Karpas-422 (cell line): ENCODE measurements at regions not wholly inside any gene's neighbourhood (a gene's known extent, or its start where the extent isn't known, plus 50 kb on each side); places are given as distances from the start of the nearest gene placed in this dataset.

Experiments used
- DNase-seq: peaks from one replicate; pipeline ENCODE4 v3.0.0-alpha.2; 2015
- H2AFZ ChIP-seq: fragments of 200-600 bp; sonication (generic); 2 replicates; pipeline ENCODE4 v1.6.1; 2014; ENCODE audit warnings: antibody characterized with exemption, low read length, mixed read lengths
- H3K27ac ChIP-seq: fragments of 200-600 bp; sonication (generic); 2 replicates; pipeline ENCODE4 v1.5.1; 2014; ENCODE audit warnings: mild to moderate bottlenecking, low read length, moderate library complexity
- H3K27me3 ChIP-seq: fragments of 200-600 bp; sonication (generic); 2 replicates; pipeline ENCODE4 v1.6.1; 2014; ENCODE audit warnings: low read length, mixed read lengths
- H3K36me3 ChIP-seq: fragments of 200-600 bp; sonication (generic); 2 replicates; pipeline ENCODE4 v1.6.1; 2014; ENCODE audit warnings: low read length, mixed read lengths; ENCODE audit not compliant: insufficient read depth
- H3K4me1 ChIP-seq: fragments of 200-600 bp; sonication (generic); 2 replicates; pipeline ENCODE4 v1.6.1; 2014; ENCODE audit warnings: mild to moderate bottlenecking, low read length, mixed read lengths
- H3K4me2 ChIP-seq: fragments of 200-600 bp; sonication (generic); 2 replicates; pipeline ENCODE4 v1.6.1; 2014; ENCODE audit warnings: low read length, low read depth, mild to moderate bottlenecking; ENCODE audit not compliant: poor library complexity, severe bottlenecking
- H3K4me3 ChIP-seq: fragments of 200-600 bp; sonication (generic); 2 replicates; pipeline ENCODE4 v1.5.1; 2014; ENCODE audit warnings: mild to moderate bottlenecking, antibody characterized with exemption, low read length, mixed read lengths
- H3K79me2 ChIP-seq: fragments of 200-600 bp; sonication (generic); 2 replicates; pipeline ENCODE4 v1.6.1; 2014; ENCODE audit warnings: mild to moderate bottlenecking, low read length, mixed read lengths
- H3K9ac ChIP-seq: fragments of 200-600 bp; sonication (generic); 2 replicates; pipeline ENCODE4 v1.6.0; 2014; ENCODE audit warnings: low read length
- H3K9me2 ChIP-seq: fragments of 200-600 bp; sonication (generic), shearing (Covaris generic); replicated peaks from 2 replicates; pipeline ENCODE4 v1.6.0; 2014; ENCODE audit warnings: mild to moderate bottlenecking, low read length, moderate library complexity; ENCODE audit not compliant: insufficient read depth
- H3K9me3 ChIP-seq: fragments of 300-700, 200-600 bp; sonication (generic); 2 replicates; pipeline ENCODE4 v1.6.1; 2014; ENCODE audit warnings: low read length, mixed read lengths
- H4K20me1 ChIP-seq: fragments of 200-600 bp; sonication (generic); 2 replicates; pipeline ENCODE4 v1.6.1; 2014; ENCODE audit warnings: mild to moderate bottlenecking, antibody characterized with exemption, low read length, low read depth; ENCODE audit not compliant: insufficient read depth

GRCh38 chr12:89884952-89885351 is 176.3 kb upstream of the ATP2B1 start:
- no peak overlapping the region for H3K9ac ChIP-seq
- peaks cover 12% of the 10 kb centered on the region for H3K4me1 ChIP-seq
- H3K9me2 ChIP-seq = no peaks in the 10 kb centered on the region
- DNase-seq = peak; percentile 29
- H3K4me3 ChIP-seq = no peak overlapping the region
- no peaks in the 10 kb centered on the region for H3K9me3 ChIP-seq
- H3K79me2 ChIP-seq = no peaks in the 10 kb centered on the region
- H3K27ac ChIP-seq = no peak overlapping the region
- H4K20me1 ChIP-seq = no peaks in the 10 kb centered on the region
- H3K4me2 ChIP-seq = no peak overlapping the region
- no peak overlapping the region for H2AFZ ChIP-seq
- H3K36me3 ChIP-seq = no peaks in the 10 kb centered on the region
- no peaks in the 10 kb centered on the region for H3K27me3 ChIP-seq

DNA sequence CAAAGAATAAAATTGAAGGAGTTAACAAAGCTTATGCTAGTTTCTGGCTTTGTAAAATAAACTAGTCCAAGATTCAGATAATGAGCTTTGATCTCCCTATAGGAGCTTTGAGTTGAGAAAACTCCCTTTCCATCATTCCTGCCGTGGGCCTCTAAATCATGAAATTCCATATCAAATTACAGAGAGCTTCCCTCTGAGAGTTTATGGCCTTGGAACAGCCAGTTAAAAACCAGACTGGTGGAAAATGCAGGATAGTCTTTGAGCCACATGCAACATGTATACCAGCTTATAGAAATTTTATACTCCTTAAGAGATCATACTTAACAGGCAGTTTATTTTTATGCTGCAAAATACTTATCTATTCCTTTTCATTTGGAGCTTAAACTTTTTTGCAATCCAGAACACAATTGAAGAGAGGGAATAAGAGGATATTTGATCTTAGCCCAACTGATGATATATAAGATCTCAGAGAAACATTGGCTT is 175.8 kb upstream of the ATP2B1 start:
- Histone ChIP-seq H2AFZ (no peak overlapping the region), H3K4me3 (no peak overlapping the region)

GRCh38 chr12:89883630-89884389 is 175.2 kb upstream of the ATP2B1 start:
- H4K20me1 ChIP-seq = no peaks in the 10 kb centered on the region
- peaks cover 15% of the 10 kb centered on the region for H3K4me1 ChIP-seq
- no peaks in the 10 kb centered on the region for H3K9me2 ChIP-seq
- H2AFZ ChIP-seq = no peak overlapping the region
- H3K9me3 ChIP-seq = no peaks in the 10 kb centered on the region
- no peak overlapping the region for H3K4me3 ChIP-seq
- H3K36me3 ChIP-seq = no peaks in the 10 kb centered on the region
- H3K27ac ChIP-seq = no peak overlapping the region
- no peak for DNase-seq
- H3K27me3 ChIP-seq = no peaks in the 10 kb centered on the region
- H3K79me2 ChIP-seq = no peaks in the 10 kb centered on the region
- H3K9ac ChIP-seq = no peak overlapping the region
- H3K4me2 ChIP-seq = no peak overlapping the region

More for the DNA sequence above, 175.8 kb upstream of the ATP2B1 start:
- no peaks in the 10 kb centered on the region for H3K36me3 ChIP-seq
- no peak overlapping the region for H3K27ac ChIP-seq
- H3K4me1 ChIP-seq = peaks cover 15% of the 10 kb centered on the region
- H3K9me2 ChIP-seq = no peaks in the 10 kb centered on the region
- no peaks in the 10 kb centered on the region for H4K20me1 ChIP-seq
- no peaks in the 10 kb centered on the region for H3K9me3 ChIP-seq
- no peak overlapping the region for H3K4me2 ChIP-seq
- no peak for DNase-seq
- no peaks in the 10 kb centered on the region for H3K27me3 ChIP-seq
- H3K9ac ChIP-seq = no peak overlapping the region
- H3K79me2 ChIP-seq = no peaks in the 10 kb centered on the region

- DNase-seq = no peak
- no peak overlapping the region for H3K27ac ChIP-seq
- H3K9me2 ChIP-seq = no peaks in the 10 kb centered on the region
- H2AFZ ChIP-seq = no peak overlapping the region
- H3K4me3 ChIP-seq = no peak overlapping the region
- H3K4me1 ChIP-seq = peaks cover 15% of the 10 kb centered on the region
- no peak overlapping the region for H3K9ac ChIP-seq
- no peaks in the 10 kb centered on the region for H3K79me2 ChIP-seq
- H3K36me3 ChIP-seq = no peaks in the 10 kb centered on the region
- H3K9me3 ChIP-seq = no peaks in the 10 kb centered on the region
- H3K4me2 ChIP-seq = no peak overlapping the region
- H4K20me1 ChIP-seq = no peaks in the 10 kb centered on the region
- H3K27me3 ChIP-seq = no peaks in the 10 kb centered on the region
Observed at GRCh38 chr12:89882792-89883191, 174.2 kb upstream of the ATP2B1 start.

- peak; percentile 14 for DNase-seq
- no peak overlapping the region for H3K4me2 ChIP-seq
- no peaks in the 10 kb centered on the region for H3K9me2 ChIP-seq
- no peaks in the 10 kb centered on the region for H4K20me1 ChIP-seq
- no peaks in the 10 kb centered on the region for H3K27me3 ChIP-seq
- H3K4me3 ChIP-seq = no peak overlapping the region
- no peak overlapping the region for H3K9ac ChIP-seq
- H3K36me3 ChIP-seq = no peaks in the 10 kb centered on the region
- no peak overlapping the region for H3K27ac ChIP-seq
- peaks cover 15% of the 10 kb centered on the region for H3K4me1 ChIP-seq
- no peak overlapping the region for H2AFZ ChIP-seq
- H3K79me2 ChIP-seq = no peaks in the 10 kb centered on the region
- H3K9me3 ChIP-seq = no peaks in the 10 kb centered on the region
Observed at GRCh38 chr12:89882050-89882449, 173.4 kb upstream of the ATP2B1 start.

GRCh38 chr12:89880690-89881350 is 172.2 kb upstream of the ATP2B1 start:
- no peak overlapping the region for H3K4me2 ChIP-seq
- no peaks in the 10 kb centered on the region for H3K79me2 ChIP-seq
- H3K4me1 ChIP-seq = peaks cover 15% of the 10 kb centered on the region
- no peaks in the 10 kb centered on the region for H3K9me3 ChIP-seq
- no peaks in the 10 kb centered on the region for H3K27me3 ChIP-seq
- no peaks in the 10 kb centered on the region for H4K20me1 ChIP-seq
- no peaks in the 10 kb centered on the region for H3K36me3 ChIP-seq
- peak; percentile 64 for DNase-seq
- no peak overlapping the region for H3K27ac ChIP-seq
- H3K9ac ChIP-seq = no peak overlapping the region
- no peak overlapping the region for H3K4me3 ChIP-seq
- H3K9me2 ChIP-seq = no peaks in the 10 kb centered on the region
- H2AFZ ChIP-seq = 0 out of 2 replicates have a peak overlapping the region, but pooled peaks have one; percentile 7

DNA sequence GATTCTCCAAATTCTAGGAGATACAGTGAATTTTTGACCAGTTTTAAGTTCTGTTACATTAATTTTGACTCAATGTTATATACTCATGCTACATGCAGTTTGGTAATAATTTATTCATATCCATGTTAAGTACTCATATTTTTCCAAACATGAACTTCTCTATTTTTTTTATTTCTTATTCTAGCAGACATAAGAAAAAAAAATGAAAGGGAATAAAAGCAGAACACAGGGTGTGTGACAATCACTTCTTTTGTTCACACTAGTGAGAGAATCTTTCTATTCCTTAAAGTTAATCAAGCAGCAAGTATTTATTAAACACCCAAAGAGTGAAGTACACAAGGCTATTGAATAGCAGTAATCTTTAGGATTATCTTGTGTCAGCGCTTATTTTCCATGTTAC is 171.1 kb upstream of the ATP2B1 start:
- Histone ChIP-seq H3K9me2 (no peaks in the 10 kb centered on the region), H3K4me1 (peaks cover 15% of the 10 kb centered on the region), H3K27me3 (no peaks in the 10 kb centered on the region), H2AFZ (no peak overlapping the region), H3K79me2 (no peaks in the 10 kb centered on the region), H3K4me3 (no peak overlapping the region), H3K9ac (no peak overlapping the region), H3K27ac (no peak overlapping the region), H3K9me3 (no peaks in the 10 kb centered on the region), H3K36me3 (no peaks in the 10 kb centered on the region), H3K4me2 (no peak overlapping the region), H4K20me1 (no peaks in the 10 kb centered on the region)
- no peak for DNase-seq

GRCh38 chr12:89878950-89879349 is 170.3 kb upstream of the ATP2B1 start:
- Histone ChIP-seq H3K27me3 (no peaks in the 10 kb centered on the region), H3K4me3 (no peak overlapping the region), H3K4me1 (peaks cover 15% of the 10 kb centered on the region), H3K36me3 (no peaks in the 10 kb centered on the region), H3K9me3 (no peaks in the 10 kb centered on the region), H2AFZ (no peak overlapping the region), H3K79me2 (no peaks in the 10 kb centered on the region), H3K9ac (no peak overlapping the region), H3K4me2 (no peak overlapping the region), H4K20me1 (no peaks in the 10 kb centered on the region), H3K9me2 (no peaks in the 10 kb centered on the region), H3K27ac (no peak overlapping the region)
- DNase-seq = no peak
